ENCODE measurements at regions not wholly inside any gene's neighbourhood (a gene's known extent, or its start where the extent isn't known, plus 50 kb on each side); places are given as distances from the start of the nearest gene placed in this dataset.

DNA sequence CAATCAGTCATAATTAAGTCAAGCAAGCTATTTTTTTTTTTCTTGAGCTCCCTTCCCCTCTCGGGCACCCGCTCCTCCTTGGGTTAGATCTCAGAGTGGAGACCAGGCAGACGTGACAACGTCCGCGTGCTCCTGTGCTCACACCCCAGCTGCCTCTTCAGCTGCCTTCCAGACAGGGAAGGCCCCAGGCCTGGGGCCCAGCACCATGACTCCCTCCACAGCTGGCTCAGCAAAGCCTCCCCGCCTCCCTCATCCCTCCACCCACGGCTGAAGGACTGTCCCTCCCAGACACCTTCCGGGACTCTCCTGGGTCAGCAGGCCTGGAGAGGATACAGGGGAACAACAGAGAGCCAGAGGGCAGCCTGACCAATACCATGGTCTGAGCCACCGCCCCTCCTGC is 87.9 kb upstream of the LINGO1 start:
- H3K4me3 ChIP-seq (ENCODE audit: low read depth, low read length) = no peak overlapping the region
- no peak for DNase-seq (ENCODE audit: low read depth)
- TF ChIP-seq, protein P1, sequence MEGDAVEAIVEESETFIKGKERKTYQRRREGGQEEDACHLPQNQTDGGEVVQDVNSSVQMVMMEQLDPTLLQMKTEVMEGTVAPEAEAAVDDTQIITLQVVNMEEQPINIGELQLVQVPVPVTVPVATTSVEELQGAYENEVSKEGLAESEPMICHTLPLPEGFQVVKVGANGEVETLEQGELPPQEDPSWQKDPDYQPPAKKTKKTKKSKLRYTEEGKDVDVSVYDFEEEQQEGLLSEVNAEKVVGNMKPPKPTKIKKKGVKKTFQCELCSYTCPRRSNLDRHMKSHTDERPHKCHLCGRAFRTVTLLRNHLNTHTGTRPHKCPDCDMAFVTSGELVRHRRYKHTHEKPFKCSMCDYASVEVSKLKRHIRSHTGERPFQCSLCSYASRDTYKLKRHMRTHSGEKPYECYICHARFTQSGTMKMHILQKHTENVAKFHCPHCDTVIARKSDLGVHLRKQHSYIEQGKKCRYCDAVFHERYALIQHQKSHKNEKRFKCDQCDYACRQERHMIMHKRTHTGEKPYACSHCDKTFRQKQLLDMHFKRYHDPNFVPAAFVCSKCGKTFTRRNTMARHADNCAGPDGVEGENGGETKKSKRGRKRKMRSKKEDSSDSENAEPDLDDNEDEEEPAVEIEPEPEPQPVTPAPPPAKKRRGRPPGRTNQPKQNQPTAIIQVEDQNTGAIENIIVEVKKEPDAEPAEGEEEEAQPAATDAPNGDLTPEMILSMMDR (IDR thresholded peaks at IDR 0.05; ENCODE audit: low read depth, low read length, missing control alignments) = no peak

- H3K4me3 ChIP-seq (ENCODE audit: low read depth, low read length) = no peak overlapping the region
- TF ChIP-seq, protein P1 (IDR thresholded peaks at IDR 0.05; ENCODE audit: low read depth, low read length, missing control alignments) = no peak
- DNase-seq (ENCODE audit: low read depth) = no peak
Measured at GRCh38 chr15:77720173-77720572, 87.5 kb upstream of the LINGO1 start.

- DNase-seq (ENCODE audit: low read depth) = no peak
- H3K4me3 ChIP-seq (ENCODE audit: low read depth, low read length) = no peak overlapping the region
- TF ChIP-seq, protein P1 (IDR thresholded peaks at IDR 0.05; ENCODE audit: low read depth, low read length, missing control alignments) = no peak
Measured at GRCh38 chr15:77719450-77719849, 86.7 kb upstream of the LINGO1 start.

DNA sequence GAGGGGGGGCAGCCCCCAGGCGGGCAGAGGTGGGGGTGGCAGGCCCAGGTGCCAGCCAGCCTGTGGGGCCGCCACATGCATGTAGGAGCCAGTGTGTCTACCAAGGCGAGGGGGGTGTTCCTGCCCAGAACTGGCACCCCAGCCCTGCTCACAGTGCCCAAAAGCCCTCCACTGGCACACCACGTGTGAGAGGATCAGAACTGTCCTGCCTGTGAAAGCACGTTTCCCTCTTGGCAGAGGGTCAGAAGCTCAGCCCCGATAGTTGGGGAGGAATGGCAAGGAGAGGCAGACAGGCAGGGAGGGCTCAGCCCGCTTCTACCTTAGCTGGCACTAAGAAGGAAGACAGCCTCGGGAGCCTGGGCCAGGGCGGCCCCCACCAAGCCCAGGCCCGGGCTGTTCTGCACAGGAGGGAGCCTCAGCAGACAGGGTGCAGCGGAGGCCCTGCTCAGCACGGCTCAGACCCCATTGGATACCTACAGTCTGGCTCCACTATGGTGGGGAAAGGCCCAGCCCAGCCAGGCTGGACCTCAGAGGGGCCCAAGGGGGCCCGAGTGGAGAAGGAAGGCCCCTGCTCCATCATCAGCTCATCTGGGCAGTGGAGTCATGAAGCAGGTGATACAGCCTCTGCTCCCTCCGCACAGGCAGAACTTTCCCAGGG is 84.8 kb upstream of the LINGO1 start:
- DNase-seq (ENCODE audit: low read depth) = no peak
- TF ChIP-seq, protein P1 (IDR thresholded peaks at IDR 0.05; ENCODE audit: low read depth, low read length, missing control alignments) = no peak
- no peak overlapping the region for H3K4me3 ChIP-seq (ENCODE audit: low read depth, low read length)

DNA sequence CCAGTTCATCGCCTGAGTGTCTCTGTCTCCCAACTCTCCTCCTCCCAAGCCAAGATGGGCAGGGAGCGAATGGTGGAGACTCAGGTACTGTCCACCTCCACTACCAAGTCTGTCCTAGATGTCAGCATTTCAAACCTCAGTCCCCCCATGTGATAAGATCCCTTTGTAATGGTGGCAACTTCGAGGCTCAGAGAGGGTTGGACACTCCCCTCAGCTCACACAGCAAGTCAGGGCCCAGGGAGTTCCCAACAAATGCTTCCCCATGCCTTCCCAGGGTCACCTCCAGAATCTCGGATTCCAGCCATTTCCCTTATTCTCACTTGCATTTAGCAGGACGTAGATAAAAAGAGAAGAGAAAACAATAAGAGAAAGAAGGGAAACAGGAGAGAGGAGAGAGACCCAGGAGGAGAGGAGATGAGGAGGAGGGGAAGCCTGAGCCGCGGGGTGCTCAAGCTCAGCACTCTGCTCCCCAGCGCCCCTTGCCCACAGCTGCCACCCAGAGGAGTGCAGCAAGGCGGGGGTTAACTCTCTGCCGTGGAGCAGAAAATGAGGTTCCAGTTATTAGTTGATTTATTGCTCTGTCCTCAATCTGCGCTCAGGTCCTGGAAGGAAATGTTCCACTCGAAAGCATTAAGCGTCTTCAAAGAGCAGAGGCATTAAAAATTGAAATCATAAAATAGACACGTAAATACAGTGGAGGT is 84.1 kb upstream of the LINGO1 start:
- no peak overlapping the region for H3K4me3 ChIP-seq (ENCODE audit: low read depth, low read length)
- DNase-seq (ENCODE audit: low read depth) = no peak
- TF ChIP-seq, protein P1 (IDR thresholded peaks at IDR 0.05; ENCODE audit: low read depth, low read length, missing control alignments) = no peak

GRCh38 chr15:77715860-77716259 is 83.1 kb upstream of the LINGO1 start:
- DNase-seq (ENCODE audit: low read depth) = no peak
- TF ChIP-seq, protein P1 (IDR thresholded peaks at IDR 0.05; ENCODE audit: low read depth, low read length, missing control alignments) = no peak
- H3K4me3 ChIP-seq (ENCODE audit: low read depth, low read length) = no peak overlapping the region

DNA sequence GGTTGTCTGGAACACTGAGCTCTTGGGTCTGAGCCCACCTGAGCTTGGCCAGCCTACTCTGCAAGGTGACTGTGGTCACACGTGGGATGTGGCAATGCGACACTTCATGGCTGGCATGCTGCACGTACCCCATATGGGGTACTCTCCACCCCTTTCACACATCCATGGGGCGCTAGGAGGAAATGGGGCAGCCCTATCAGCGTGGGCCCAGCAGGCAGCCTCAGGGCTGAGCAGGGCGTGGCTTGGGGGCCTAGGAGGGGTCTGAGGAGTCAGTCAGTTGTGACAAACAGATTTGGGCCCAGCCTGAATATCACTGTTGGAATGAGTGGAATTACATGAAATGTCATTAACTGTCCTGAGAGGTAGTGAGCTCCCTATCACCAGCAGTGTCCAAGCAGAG is 82.3 kb upstream of the LINGO1 start:
- TF ChIP-seq, protein P1 (IDR thresholded peaks at IDR 0.05; ENCODE audit: low read depth, low read length, missing control alignments) = no peak
- no peak overlapping the region for H3K4me3 ChIP-seq (ENCODE audit: low read depth, low read length)
- DNase-seq (ENCODE audit: low read depth) = no peak
